ENCODE measurements at regions not wholly inside any gene's neighbourhood (a gene's known extent, or its start where the extent isn't known, plus 50 kb on each side); places are given as distances from the start of the nearest gene placed in this dataset.

DNA sequence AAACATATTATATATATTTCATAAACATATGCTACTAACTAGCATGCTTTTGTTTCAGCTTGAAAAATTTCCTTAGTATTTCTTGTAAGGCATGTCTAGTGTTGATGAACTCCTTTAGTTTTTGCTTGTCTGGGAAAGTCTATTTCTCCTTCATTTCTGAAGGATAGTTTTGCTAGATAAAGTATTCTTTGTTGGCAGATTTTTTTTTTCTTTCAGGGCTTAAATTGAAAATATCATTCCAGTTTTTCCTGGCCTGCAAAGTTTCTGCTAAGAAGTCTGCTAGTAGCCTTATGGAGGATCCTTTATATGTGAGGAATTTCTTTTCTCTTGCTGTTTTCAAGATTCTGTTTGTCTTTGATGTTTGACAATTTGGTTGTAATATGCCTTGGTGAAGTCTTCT is 183.5 kb downstream of the SLC4A3 start:
- TF ChIP-seq, protein P1, sequence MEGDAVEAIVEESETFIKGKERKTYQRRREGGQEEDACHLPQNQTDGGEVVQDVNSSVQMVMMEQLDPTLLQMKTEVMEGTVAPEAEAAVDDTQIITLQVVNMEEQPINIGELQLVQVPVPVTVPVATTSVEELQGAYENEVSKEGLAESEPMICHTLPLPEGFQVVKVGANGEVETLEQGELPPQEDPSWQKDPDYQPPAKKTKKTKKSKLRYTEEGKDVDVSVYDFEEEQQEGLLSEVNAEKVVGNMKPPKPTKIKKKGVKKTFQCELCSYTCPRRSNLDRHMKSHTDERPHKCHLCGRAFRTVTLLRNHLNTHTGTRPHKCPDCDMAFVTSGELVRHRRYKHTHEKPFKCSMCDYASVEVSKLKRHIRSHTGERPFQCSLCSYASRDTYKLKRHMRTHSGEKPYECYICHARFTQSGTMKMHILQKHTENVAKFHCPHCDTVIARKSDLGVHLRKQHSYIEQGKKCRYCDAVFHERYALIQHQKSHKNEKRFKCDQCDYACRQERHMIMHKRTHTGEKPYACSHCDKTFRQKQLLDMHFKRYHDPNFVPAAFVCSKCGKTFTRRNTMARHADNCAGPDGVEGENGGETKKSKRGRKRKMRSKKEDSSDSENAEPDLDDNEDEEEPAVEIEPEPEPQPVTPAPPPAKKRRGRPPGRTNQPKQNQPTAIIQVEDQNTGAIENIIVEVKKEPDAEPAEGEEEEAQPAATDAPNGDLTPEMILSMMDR (IDR thresholded peaks at IDR 0.05) = no peak
- no peak for TF ChIP-seq POLR2A (IDR thresholded peaks at IDR 0.05)
